ENCODE measurements at regions not wholly inside any gene's neighbourhood (a gene's known extent, or its start where the extent isn't known, plus 50 kb on each side); places are given as distances from the start of the nearest gene placed in this dataset.

- TF ChIP-seq CTCF (IDR thresholded peaks at IDR 0.05 in 8 of 11, conservative IDR thresholded peaks at IDR 0.05 in 3 of 11) (no peak), POLR2AphosphoS5 (IDR thresholded peaks at IDR 0.05) (no peak)
Observed at GRCh38 chr1:232105561-232105960, 479.0 kb downstream of the DISC1 start.
